ENCODE measurements at regions not wholly inside any gene's neighbourhood (a gene's known extent, or its start where the extent isn't known, plus 50 kb on each side); places are given as distances from the start of the nearest gene placed in this dataset.

DNA sequence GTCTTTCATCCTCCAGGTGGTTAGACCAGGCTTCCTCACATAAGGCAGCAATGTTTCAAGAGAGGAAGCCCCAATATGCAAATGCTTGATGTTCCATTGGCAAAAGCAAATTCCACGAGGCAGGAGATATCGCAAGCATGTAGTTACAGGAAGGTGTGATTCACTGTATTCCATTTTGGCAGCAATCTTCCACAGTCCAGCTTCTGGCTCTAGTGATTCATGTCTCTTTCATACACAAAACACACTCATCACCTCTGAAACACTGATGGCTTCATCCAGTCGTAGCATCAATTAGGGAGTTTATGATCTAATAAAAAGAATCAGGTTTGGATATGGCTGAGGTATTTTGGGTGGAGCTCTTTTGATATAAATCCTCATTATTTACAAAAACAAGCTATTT lies 552.2 kb upstream of the RIOK2 start:
- Mint-ChIP-seq H3K36me3 (ENCODE audit: insufficient read depth, unreplicated experiment) (no peaks in the 10 kb centered on the region), H3K27ac (ENCODE audit: low read depth, unreplicated experiment) (no peak overlapping the region)
- intact Hi-C loops (cut with micrococcal nuclease), result no loop called here

GRCh38 chr5:97737608-97738007 lies 554.6 kb upstream of the RIOK2 start:
- no peak for TF ChIP-seq CTCF (IDR thresholded peaks at IDR 0.05; ENCODE audit: unreplicated experiment)
- H3K9me3 Mint-ChIP-seq (ENCODE audit: unreplicated experiment), result no peaks in the 10 kb centered on the region
- no peak overlapping the region for H3K27ac Mint-ChIP-seq (ENCODE audit: low read depth, unreplicated experiment)
- no TSS peak for BruUV-seq (replicated peaks)
- no peaks in the 10 kb centered on the region for H3K36me3 Mint-ChIP-seq (ENCODE audit: insufficient read depth, unreplicated experiment)
- ChIA-PET CTCF (no interaction called here), POLR2A (no interaction called here)
- no peak for DNase-seq (ENCODE audit: unreplicated experiment)
- H3K27me3 Mint-ChIP-seq (ENCODE audit: insufficient read depth, unreplicated experiment), result no peaks in the 10 kb centered on the region
- H3K4me1 Mint-ChIP-seq (ENCODE audit: insufficient read depth, unreplicated experiment), result peaks cover 7% of the 10 kb centered on the region
- H3K4me3 Mint-ChIP-seq (ENCODE audit: unreplicated experiment), result no peak overlapping the region
- intact Hi-C loops (cut with micrococcal nuclease), result no loop called here

More for the DNA sequence above, 552.2 kb upstream of the RIOK2 start:
- Mint-ChIP-seq H3K27me3 (ENCODE audit: insufficient read depth, unreplicated experiment) (no peaks in the 10 kb centered on the region), H3K4me3 (ENCODE audit: unreplicated experiment) (no peak overlapping the region), H3K4me1 (ENCODE audit: insufficient read depth, unreplicated experiment) (peaks cover 7% of the 10 kb centered on the region), H3K9me3 (ENCODE audit: unreplicated experiment) (no peaks in the 10 kb centered on the region)
- POLR2A ChIA-PET, result interaction anchor here (1.1 to 1.2 kb wide), 2 partner anchors 22 to 1037 kb away, joined by 3 to 4 read pairs; no protein-coding TSS in a partner anchor
- CTCF ChIA-PET, result interaction anchor here (0.7 kb wide), 1 partner anchor 178 kb away, joined by 4 read pairs; no protein-coding TSS in a partner anchor
- no TSS peak for BruUV-seq (replicated peaks)
- TF ChIP-seq CTCF (IDR thresholded peaks at IDR 0.05; ENCODE audit: unreplicated experiment), result no peak
- DNase-seq (ENCODE audit: unreplicated experiment), result peak; percentile 86

- TF ChIP-seq CTCF (IDR thresholded peaks at IDR 0.05; ENCODE audit: unreplicated experiment), result no peak
- CTCF ChIA-PET, result no interaction called here
These were observed 562.8 kb upstream of the RIOK2 start for GRCh38 chr5:97745817-97746216.

DNA sequence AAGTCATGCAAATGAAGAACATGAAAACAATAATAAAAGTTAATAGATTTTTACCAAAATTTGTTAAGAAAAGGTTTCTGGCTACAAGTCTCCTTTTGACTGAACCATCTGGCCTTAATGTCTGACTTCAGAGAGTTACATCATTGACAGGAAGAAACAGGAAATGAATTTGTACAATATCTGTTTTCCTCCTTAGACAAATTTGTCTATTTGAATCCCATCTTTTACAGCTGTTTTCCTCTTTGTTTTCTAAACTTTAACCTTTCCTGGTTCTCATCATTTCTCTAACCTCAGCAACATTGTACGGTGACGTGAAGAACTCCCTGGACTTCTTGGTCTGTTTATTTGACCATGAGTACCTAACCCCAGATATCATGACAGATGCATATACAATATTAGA lies 567.5 kb upstream of the RIOK2 start:
- ChIA-PET POLR2A (interaction anchor here (0.7 kb wide), 1 partner anchor 1102 kb away, joined by 3 read pairs; no protein-coding TSS in a partner anchor), CTCF (no interaction called here)
- no peak for TF ChIP-seq CTCF (IDR thresholded peaks at IDR 0.05; ENCODE audit: unreplicated experiment)
- no TSS peak for BruUV-seq (replicated peaks)
- peaks cover 6% of the 10 kb centered on the region for H3K4me1 Mint-ChIP-seq (ENCODE audit: insufficient read depth, unreplicated experiment)
- H3K4me3 Mint-ChIP-seq (ENCODE audit: unreplicated experiment), result no peak overlapping the region
- no peak for DNase-seq (ENCODE audit: unreplicated experiment)
- no peaks in the 10 kb centered on the region for H3K9me3 Mint-ChIP-seq (ENCODE audit: unreplicated experiment)
- intact Hi-C loops (cut with micrococcal nuclease), result no loop called here
- H3K36me3 Mint-ChIP-seq (ENCODE audit: insufficient read depth, unreplicated experiment), result no peaks in the 10 kb centered on the region
- H3K27ac Mint-ChIP-seq (ENCODE audit: low read depth, unreplicated experiment), result no peak overlapping the region
- no peaks in the 10 kb centered on the region for H3K27me3 Mint-ChIP-seq (ENCODE audit: insufficient read depth, unreplicated experiment)

More at GRCh38 chr5:97745817-97746216, 562.8 kb upstream of the RIOK2 start:
- Mint-ChIP-seq H3K27ac (ENCODE audit: low read depth, unreplicated experiment) (no peak overlapping the region), H3K36me3 (ENCODE audit: insufficient read depth, unreplicated experiment) (no peaks in the 10 kb centered on the region), H3K4me1 (ENCODE audit: insufficient read depth, unreplicated experiment) (peaks cover 6% of the 10 kb centered on the region), H3K27me3 (ENCODE audit: insufficient read depth, unreplicated experiment) (no peaks in the 10 kb centered on the region), H3K4me3 (ENCODE audit: unreplicated experiment) (no peak overlapping the region), H3K9me3 (ENCODE audit: unreplicated experiment) (no peaks in the 10 kb centered on the region)
- POLR2A ChIA-PET, result interaction anchor here (0.6 kb wide), 1 partner anchor 39 kb away, joined by 5 read pairs; no protein-coding TSS in a partner anchor
- no peak for DNase-seq (ENCODE audit: unreplicated experiment)
- intact Hi-C loops (cut with micrococcal nuclease), result no loop called here
- no TSS peak for BruUV-seq (replicated peaks)
